ENCODE measurements at regions not wholly inside any gene's neighbourhood (a gene's known extent, or its start where the extent isn't known, plus 50 kb on each side); places are given as distances from the start of the nearest gene placed in this dataset.
"Not testable (repeated sequence)": the region's sequence is repeated elsewhere in the genome, so short reads cannot be mapped to it uniquely, and the experiment has no call there.

DNA sequence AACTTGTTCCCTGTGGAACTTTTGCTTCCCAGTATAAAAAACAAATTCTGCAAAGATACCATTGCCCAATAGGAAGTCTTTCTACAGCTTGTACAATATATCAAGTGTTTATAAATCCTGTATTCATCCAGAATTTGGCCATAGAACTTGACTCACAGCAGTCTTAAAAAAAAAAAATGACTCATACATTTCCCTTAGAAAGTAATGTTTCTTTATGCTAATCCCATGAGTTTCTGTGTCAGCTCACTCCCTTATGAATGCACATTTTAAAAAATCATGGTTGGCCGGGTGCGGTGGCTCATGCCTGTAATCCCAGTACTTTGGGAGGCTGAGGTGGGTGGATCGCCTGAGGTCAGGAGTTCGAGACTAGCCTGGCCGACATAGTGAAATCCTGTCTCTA is 89.3 kb upstream of the DMRT1 start:
- Histone ChIP-seq H3K36me3 (no peaks in the 10 kb centered on the region), H3K27ac (peak overlapping the region; percentile 60 to 65), H3K4me3 (no peak overlapping the region), H3K9me3 (no peaks in the 10 kb centered on the region), H3K27me3 (no peaks in the 10 kb centered on the region), H3K4me1 (peaks cover 0 to 5% of the 10 kb centered on the region in 2 donors)
- no peak for DNase-seq
- TF ChIP-seq, protein P1, sequence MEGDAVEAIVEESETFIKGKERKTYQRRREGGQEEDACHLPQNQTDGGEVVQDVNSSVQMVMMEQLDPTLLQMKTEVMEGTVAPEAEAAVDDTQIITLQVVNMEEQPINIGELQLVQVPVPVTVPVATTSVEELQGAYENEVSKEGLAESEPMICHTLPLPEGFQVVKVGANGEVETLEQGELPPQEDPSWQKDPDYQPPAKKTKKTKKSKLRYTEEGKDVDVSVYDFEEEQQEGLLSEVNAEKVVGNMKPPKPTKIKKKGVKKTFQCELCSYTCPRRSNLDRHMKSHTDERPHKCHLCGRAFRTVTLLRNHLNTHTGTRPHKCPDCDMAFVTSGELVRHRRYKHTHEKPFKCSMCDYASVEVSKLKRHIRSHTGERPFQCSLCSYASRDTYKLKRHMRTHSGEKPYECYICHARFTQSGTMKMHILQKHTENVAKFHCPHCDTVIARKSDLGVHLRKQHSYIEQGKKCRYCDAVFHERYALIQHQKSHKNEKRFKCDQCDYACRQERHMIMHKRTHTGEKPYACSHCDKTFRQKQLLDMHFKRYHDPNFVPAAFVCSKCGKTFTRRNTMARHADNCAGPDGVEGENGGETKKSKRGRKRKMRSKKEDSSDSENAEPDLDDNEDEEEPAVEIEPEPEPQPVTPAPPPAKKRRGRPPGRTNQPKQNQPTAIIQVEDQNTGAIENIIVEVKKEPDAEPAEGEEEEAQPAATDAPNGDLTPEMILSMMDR (IDR thresholded peaks at IDR 0.05) = no peak
- no peak for TF ChIP-seq POLR2A (IDR thresholded peaks at IDR 0.05)
- intact Hi-C loops (cut with DNase I; ENCODE audit: low total_unique reads) = no loop called here

DNA sequence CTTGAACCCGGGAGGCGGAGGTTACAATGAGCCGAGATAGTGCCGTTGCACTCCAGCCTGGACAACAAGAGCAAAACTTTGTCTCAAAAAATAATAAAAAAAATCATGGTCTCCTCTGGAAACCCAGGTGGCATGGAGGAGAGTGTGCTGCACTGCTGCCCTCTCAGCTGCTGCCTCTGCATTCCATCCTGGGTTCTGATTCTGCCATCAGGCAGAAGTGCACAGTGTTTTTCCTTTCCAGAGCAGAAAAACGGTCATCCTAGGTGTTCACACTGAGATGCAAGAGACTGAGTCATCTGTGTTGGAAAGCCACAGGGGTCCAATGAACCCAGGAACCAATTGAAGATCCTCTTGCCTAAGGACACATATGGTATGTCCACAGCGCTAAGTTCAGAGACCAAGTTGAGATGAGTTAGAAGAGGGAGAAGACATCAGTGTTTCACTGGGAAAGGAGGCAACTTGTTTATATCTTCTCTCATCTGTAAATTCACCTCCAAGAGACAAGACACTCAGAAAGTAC is 88.8 kb upstream of the DMRT1 start:
- Histone ChIP-seq H3K27me3 (no peaks in the 10 kb centered on the region), H3K9me3 (no peaks in the 10 kb centered on the region), H3K27ac (peak overlapping the region; percentile 49 to 60), H3K4me1 (peaks cover 0 to 5% of the 10 kb centered on the region in 2 donors), H3K4me3 (no peak overlapping the region), H3K36me3 (no peaks in the 10 kb centered on the region)
- TF ChIP-seq, protein P1 (IDR thresholded peaks at IDR 0.05) = no peak
- no peak for TF ChIP-seq POLR2A (IDR thresholded peaks at IDR 0.05)
- DNase-seq = no peak
- intact Hi-C loops (cut with DNase I; ENCODE audit: low total_unique reads) = no loop called here

DNA sequence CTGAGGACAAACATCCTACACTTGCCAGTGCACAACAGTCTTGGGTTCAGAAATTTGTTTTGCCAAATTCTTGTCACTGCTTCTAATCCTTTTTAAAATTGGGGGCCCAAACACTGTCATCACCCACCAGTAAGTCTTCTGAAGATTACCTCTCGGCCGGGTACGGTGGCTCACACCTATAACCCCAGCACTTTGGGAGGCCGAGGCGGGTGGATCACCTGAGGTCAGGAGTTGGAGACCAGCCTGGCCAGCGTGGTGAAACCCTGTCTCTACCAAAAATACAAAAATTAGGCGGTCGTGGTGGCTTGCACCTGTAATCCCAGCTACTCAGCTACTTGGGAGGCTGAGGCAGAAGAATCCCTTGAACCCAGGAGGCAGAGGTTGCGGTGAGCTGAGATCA is 87.8 kb upstream of the DMRT1 start:
- H3K36me3 ChIP-seq; H3K27ac ChIP-seq; H3K9me3 ChIP-seq; DNase-seq; H3K4me3 ChIP-seq; H3K4me1 ChIP-seq; H3K27me3 ChIP-seq; intact Hi-C loops (cut with DNase I; ENCODE audit: low total_unique reads): not testable (repeated sequence)

DNA sequence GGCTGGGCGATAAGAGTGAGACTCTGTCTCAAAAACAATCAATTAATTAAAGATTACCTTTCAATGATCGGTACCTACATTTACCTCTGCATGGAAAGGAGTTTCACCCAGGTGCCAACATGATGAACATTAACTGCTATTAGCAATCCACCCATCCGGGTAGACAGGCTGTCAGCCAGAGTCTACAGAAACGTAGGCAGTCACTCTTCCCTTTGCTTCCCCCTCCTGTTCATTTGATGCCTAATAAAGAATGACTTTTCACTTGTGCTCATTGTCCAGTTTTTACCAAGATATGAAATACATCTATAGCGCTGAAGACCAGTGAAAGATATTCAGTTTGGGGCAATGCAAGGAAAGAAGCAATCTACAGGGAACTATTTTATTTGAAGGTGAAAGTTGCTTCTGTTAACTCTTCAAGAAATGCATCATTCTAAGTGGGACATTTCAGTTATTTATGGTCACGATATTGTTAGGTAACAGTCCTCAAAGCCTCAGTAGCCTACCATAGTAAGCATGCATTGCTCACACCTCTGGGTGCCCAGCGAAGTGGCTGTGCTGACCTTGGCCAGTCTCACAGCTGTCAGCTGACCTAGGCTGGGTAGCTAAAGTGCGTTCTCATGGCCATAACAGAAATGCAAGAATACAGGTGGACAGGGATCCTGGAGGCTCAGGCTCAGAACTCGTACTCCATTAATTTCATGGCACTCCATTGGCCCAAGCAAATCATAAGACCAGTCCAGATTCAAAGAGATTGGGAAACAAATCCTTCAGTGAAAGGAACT is 87.2 kb upstream of the DMRT1 start:
- Histone ChIP-seq H3K27ac (no peak overlapping the region), H3K4me3 (no peak overlapping the region)
- intact Hi-C loops (cut with DNase I; ENCODE audit: low total_unique reads) = no loop called here

DNA sequence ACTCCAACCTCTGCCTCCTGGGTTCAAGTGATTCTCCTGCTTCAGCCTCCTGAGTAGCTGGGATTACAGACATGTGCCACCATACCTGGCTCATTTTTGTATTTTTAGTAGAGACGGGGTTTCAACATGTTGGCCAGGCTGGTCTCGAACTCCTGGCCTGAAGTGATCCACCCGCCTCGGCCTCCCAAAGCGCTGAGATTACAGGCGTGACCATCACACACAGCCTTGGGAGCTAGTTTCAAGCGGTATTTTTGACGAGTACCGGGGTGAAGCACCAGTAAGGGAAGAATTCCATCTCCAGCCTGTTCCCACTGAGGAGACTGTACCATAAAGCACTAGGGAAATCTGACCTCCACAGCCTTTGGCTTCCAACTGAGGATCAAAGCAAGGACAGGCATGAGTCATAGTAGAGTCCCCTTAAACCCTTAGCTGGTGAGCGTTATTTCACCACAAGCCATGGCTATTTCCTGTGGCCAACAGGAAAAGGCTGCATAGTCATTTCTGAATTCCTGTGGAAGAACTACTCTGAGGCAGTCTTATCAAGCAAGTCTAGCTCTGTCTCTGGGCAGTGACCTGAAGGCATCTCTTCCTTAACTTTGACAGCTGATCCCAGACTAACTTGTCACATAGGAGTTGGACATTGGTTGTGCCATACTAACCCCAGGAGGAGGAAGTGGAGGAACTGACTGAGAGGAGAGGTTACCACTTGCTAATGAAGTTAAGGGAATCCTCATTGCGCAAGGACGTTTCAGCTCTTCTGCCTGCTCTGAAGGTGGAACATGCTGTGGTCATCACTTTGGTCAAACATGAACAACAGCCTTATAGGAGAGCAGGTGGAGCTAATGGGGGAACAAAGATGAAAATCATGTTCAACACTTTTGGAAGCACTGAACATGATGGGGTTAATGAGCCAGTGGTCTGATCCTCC is 85.8 kb upstream of the DMRT1 start:
- intact Hi-C loops (cut with DNase I; ENCODE audit: low total_unique reads) = no loop called here
- no peak overlapping the region for H3K27ac ChIP-seq
- no peak for DNase-seq
- TF ChIP-seq POLR2A (IDR thresholded peaks at IDR 0.05) = no peak
- TF ChIP-seq, protein P1 (IDR thresholded peaks at IDR 0.05) = no peak
- no peak overlapping the region for H3K4me3 ChIP-seq
- H3K4me1 ChIP-seq = peaks cover 0 to 5% of the 10 kb centered on the region in 2 donors
- no peaks in the 10 kb centered on the region for H3K9me3 ChIP-seq
- no peaks in the 10 kb centered on the region for H3K36me3 ChIP-seq
- H3K27me3 ChIP-seq = no peaks in the 10 kb centered on the region

More for the DNA sequence above, 87.2 kb upstream of the DMRT1 start:
- Histone ChIP-seq H3K27me3 (no peaks in the 10 kb centered on the region), H3K4me1 (peaks cover 0 to 5% of the 10 kb centered on the region in 2 donors), H3K36me3 (no peaks in the 10 kb centered on the region), H3K9me3 (no peaks in the 10 kb centered on the region)
- TF ChIP-seq POLR2A (IDR thresholded peaks at IDR 0.05) = no peak
- TF ChIP-seq, protein P1 (IDR thresholded peaks at IDR 0.05) = no peak
- no peak for DNase-seq
